ENCODE measurements at regions not wholly inside any gene's neighbourhood (a gene's known extent, or its start where the extent isn't known, plus 50 kb on each side); places are given as distances from the start of the nearest gene placed in this dataset.

DNA sequence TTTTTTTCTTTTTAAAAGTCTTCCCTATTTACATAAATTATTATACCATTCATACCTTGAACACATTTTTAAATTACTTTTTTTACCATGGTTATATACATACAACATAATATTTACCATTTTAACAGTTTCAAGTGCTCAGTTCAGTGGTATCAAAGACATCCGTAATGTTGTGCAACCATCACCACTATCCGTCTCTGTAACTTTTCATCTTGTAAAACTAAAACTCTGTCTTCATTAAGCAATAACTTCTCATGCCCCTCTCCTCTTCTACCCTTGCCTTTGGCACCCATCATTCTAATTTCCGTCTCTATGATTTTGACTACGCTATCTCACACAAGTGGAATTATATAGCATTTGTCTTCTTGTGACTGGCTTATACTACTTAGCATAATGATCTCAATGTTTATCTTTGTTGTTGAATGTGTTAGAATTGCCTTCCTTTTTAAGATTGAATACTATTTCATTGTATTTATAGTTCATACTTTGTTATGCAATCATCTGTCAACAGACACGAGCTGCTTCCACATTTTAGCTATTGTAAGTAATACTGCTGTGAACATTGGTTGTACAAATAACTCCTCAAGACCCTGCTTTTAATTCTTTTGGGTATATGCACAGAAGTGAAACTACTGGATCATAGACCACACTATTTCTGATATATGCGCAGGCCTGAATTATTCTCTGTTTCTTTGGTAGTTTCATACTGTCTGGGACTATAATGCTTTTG lies 689.5 kb upstream of the NCAM2 start:
- in situ Hi-C loops (cut with MboI) (no loop called here), intact Hi-C loops (cut with micrococcal nuclease) (no loop called here)
- Histone ChIP-seq H3K9ac (ENCODE audit: insufficient read depth in 1 of 2, low read depth in 2 of 2, low read length in 2 of 2) (no peak overlapping the region), H3K4me3 (no peak overlapping the region), H3K79me2 (ENCODE audit: control insufficient read depth, insufficient read depth, low read length) (no peaks in the 10 kb centered on the region), H3K27me3 (ENCODE audit: control insufficient read depth in 2 of 2, insufficient read depth in 2 of 2, low read length in 2 of 2) (no peaks in the 10 kb centered on the region), H3K9me3 (replicated peaks; ENCODE audit: control insufficient read depth, insufficient read depth, low read depth, low read length) (no peaks in the 10 kb centered on the region), H3K27ac (ENCODE audit: extremely low read depth, low read depth, low read length) (no peak overlapping the region), H3K36me3 (ENCODE audit: control insufficient read depth, insufficient read depth, low read length) (no peaks in the 10 kb centered on the region), H3K9me1 (ENCODE audit: control insufficient read depth, insufficient read depth, low read length) (no peaks in the 10 kb centered on the region), H3K4me2 (ENCODE audit: insufficient read depth, low read length) (no peak overlapping the region), H3K4me1 (replicated peaks in 1 of 2; ENCODE audit: control insufficient read depth in 2 of 2, insufficient read depth in 2 of 2, low read length in 2 of 2) (no peaks in the 10 kb centered on the region), H2AFZ (ENCODE audit: low read depth, low read length) (no peak overlapping the region), H4K20me1 (replicated peaks; ENCODE audit: control insufficient read depth, insufficient read depth, low read length) (no peaks in the 10 kb centered on the region)
- TF ChIP-seq, protein P1, sequence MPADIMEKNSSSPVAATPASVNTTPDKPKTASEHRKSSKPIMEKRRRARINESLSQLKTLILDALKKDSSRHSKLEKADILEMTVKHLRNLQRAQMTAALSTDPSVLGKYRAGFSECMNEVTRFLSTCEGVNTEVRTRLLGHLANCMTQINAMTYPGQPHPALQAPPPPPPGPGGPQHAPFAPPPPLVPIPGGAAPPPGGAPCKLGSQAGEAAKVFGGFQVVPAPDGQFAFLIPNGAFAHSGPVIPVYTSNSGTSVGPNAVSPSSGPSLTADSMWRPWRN (IDR thresholded peaks at IDR 0.05; ENCODE audit: low read depth), result no peak
- TF ChIP-seq CEBPB (tag; IDR thresholded peaks at IDR 0.05) (0 out of 2 replicates have a peak, but pooled peaks have one; percentile 33), RERE (CRISPR knock-in tag; IDR thresholded peaks at IDR 0.05; ENCODE audit: borderline replicate concordance) (no peak)
- no TSS peak for BruUV-seq (replicated peaks)
- ChIA-PET CTCF (ENCODE audit: low intra/inter-chr PET ratio) (no interaction called here), POLR2A (no interaction called here)
- DNase-seq (ENCODE audit: extremely low read depth in 1 of 4, low spot score in 3 of 4) (no peak), FAIRE-seq (no peak), ATAC-seq (no peak)
- 72% methylated on average over 6 of the region's 6 CpGs for WGBS (ENCODE audit: insufficient coverage, low coverage, missing lambda C conversion rate)

Measured in K562 (cell line).